Neural progenitor cell (in vitro differentiated cells): ENCODE measurements at regions not wholly inside any gene's neighbourhood (a gene's known extent, or its start where the extent isn't known, plus 50 kb on each side); places are given as distances from the start of the nearest gene placed in this dataset.

Experiments
- DNase-seq: peaks from one replicate; pipeline ENCODE4 v3.0.0-alpha.2; 2016; ENCODE audit warnings: low spot score
- H2AFZ ChIP-seq: fragments of 200-600 bp; sonication (generic); replicated peaks from 2 replicates; pipeline ENCODE4 v1.6.1; 2016; ENCODE audit warnings: antibody characterized with exemption
- H3F3A ChIP-seq: fragments of 200-600 bp; sonication (generic); 2 replicates; pipeline ENCODE4 v1.6.1; 2016; ENCODE audit warnings: antibody characterized with exemption, low read depth
- H3K27ac ChIP-seq: fragments of 200-600 bp; sonication (generic); 2 replicates; pipeline ENCODE4 v1.5.1; 2016; ENCODE audit warnings: mild to moderate bottlenecking
- H3K27me3 ChIP-seq: fragments of 200-600 bp; sonication (generic); 2 replicates; pipeline ENCODE4 v1.6.1; 2016; ENCODE audit warnings: mild to moderate bottlenecking, moderate library complexity
- H3K36me3 ChIP-seq: fragments of 200-600 bp; sonication (generic); 2 replicates; pipeline ENCODE4 v1.5.1; 2016
- H3K4me1 ChIP-seq: fragments of 200-600 bp; sonication (generic); 2 replicates; pipeline ENCODE4 v1.6.1; 2016; ENCODE audit warnings: mixed run types
- H3K4me2 ChIP-seq: fragments of 200-600 bp; sonication (generic); 2 replicates; pipeline ENCODE4 v1.6.1; 2016
- H3K4me3 ChIP-seq: fragments of 200-600 bp; sonication (generic); 2 replicates; pipeline ENCODE4 v1.5.1; 2016
- H3K79me2 ChIP-seq: fragments of 200-600 bp; sonication (generic); 2 replicates; pipeline ENCODE4 v1.6.1; 2016; ENCODE audit warnings: low read depth
- H3K9ac ChIP-seq: fragments of 200-600 bp; sonication (generic); 2 replicates; pipeline ENCODE4 v1.6.1; 2016
- H3K9me3 ChIP-seq: fragments of 200-600 bp; sonication (generic); 2 replicates; pipeline ENCODE4 v1.5.1; 2016; ENCODE audit warnings: low read depth
- H4K20me1 ChIP-seq: fragments of 200-600 bp; sonication (generic); 2 replicates; pipeline ENCODE4 v1.6.1; 2016; ENCODE audit warnings: low read depth
- H3K27ac Mint-ChIP-seq: 3 replicates; pipeline ENCODE4 v1.8.0; 2021; ENCODE audit warnings: mixed read lengths
- H3K27me3 Mint-ChIP-seq: 2 replicates; pipeline ENCODE4 v1.8.0; 2022; ENCODE audit warnings: low read depth, mild to moderate bottlenecking, inconsistent platforms, moderate library complexity, mixed read lengths; ENCODE audit not compliant: insufficient read depth
- H3K36me3 Mint-ChIP-seq: 3 replicates; pipeline ENCODE4 v1.8.0; 2021; ENCODE audit warnings: mixed read lengths
- H3K4me1 Mint-ChIP-seq: 3 replicates; pipeline ENCODE4 v1.8.0; 2021; ENCODE audit warnings: mixed read lengths
- H3K4me3 Mint-ChIP-seq: 3 replicates; pipeline ENCODE4 v1.8.0; 2021; ENCODE audit warnings: mild to moderate bottlenecking, moderate library complexity, mixed read lengths
- H3K9me3 Mint-ChIP-seq: 3 replicates; pipeline ENCODE4 v1.8.0; 2020; ENCODE audit warnings: mixed read lengths
- CTCF ChIP-seq: fragments of 200-600 bp; sonication (generic); IDR thresholded peaks from 2 replicates; pipeline ENCODE4 v1.5.1; 2017; ENCODE audit warnings: antibody characterized with exemption, mild to moderate bottlenecking
- EZH2 ChIP-seq: fragments of 200-600 bp; sonication (generic); IDR thresholded peaks from 2 replicates; pipeline ENCODE4 v1.6.1; 2017; ENCODE audit warnings: antibody characterized with exemption, mild to moderate bottlenecking, moderate library complexity
- EZH2phosphoT487 ChIP-seq: fragments of 200-600 bp; sonication (generic); IDR thresholded peaks from 2 replicates; pipeline ENCODE4 v1.6.1; 2017; ENCODE audit warnings: antibody characterized with exemption

- H3K9ac ChIP-seq, result no peak overlapping the region
- DNase-seq, result peak; percentile 37
These were observed 521.0 kb upstream of the ATP2B1 start for GRCh38 chr12:90229407-90230170.

DNA sequence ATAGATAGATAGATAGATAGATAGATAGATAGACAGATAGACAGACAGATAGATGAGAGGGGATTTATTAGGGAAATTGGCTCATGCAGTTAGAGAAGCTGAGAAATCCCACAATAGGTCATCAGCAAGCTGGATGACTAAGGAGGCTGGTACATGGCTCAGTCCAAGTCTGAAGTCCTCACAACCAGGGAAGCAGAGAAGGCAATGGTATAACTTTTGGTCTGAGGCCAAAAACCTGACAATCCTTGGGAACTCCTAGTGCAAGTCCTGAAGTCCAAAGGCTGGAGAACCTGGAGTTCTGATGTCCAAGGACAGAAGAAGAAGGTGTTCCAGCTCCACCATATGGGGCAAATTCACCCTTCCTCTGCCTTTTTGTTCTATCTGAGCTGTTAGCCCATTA, 517.6 kb upstream of the ATP2B1 start:
- Mint-ChIP-seq H3K9me3 (no peaks in the 10 kb centered on the region), H3K4me1 (peaks cover 9% of the 10 kb centered on the region), H3K27me3 (no peaks in the 10 kb centered on the region), H3K27ac (no peak overlapping the region), H3K4me3 (no peak overlapping the region), H3K36me3 (no peaks in the 10 kb centered on the region)
- Histone ChIP-seq H3K36me3 (no peaks in the 10 kb centered on the region), H2AFZ (no peak overlapping the region), H3K4me1 (peaks cover 10% of the 10 kb centered on the region), H3K9ac (no peak overlapping the region), H3K27ac (no peak overlapping the region), H3F3A (peaks cover 9% of the 10 kb centered on the region), H3K79me2 (no peaks in the 10 kb centered on the region), H3K4me3 (no peak overlapping the region), H3K4me2 (no peak overlapping the region), H3K27me3 (no peaks in the 10 kb centered on the region), H3K9me3 (no peaks in the 10 kb centered on the region), H4K20me1 (no peaks in the 10 kb centered on the region)
- DNase-seq, result no peak
- TF ChIP-seq CTCF, result no peak
- TF ChIP-seq EZH2phosphoT487, result no peak
- no peak for TF ChIP-seq EZH2

More at GRCh38 chr12:90229407-90230170, 521.0 kb upstream of the ATP2B1 start:
- H3F3A ChIP-seq, result no peaks in the 10 kb centered on the region
- Mint-ChIP-seq H3K4me1 (peaks cover 9% of the 10 kb centered on the region), H3K9me3 (no peaks in the 10 kb centered on the region), H3K36me3 (no peaks in the 10 kb centered on the region), H3K27me3 (no peaks in the 10 kb centered on the region), H3K4me3 (no peak overlapping the region), H3K27ac (no peak overlapping the region)
- H3K27me3 ChIP-seq, result no peaks in the 10 kb centered on the region
- no peaks in the 10 kb centered on the region for H4K20me1 ChIP-seq
- no peaks in the 10 kb centered on the region for H3K79me2 ChIP-seq
- H3K4me3 ChIP-seq, result no peak overlapping the region
- peak overlapping the region; percentile 78 for H2AFZ ChIP-seq
- no peaks in the 10 kb centered on the region for H3K9me3 ChIP-seq
- H3K4me2 ChIP-seq, result no peak overlapping the region
- no peak overlapping the region for H3K27ac ChIP-seq
- H3K36me3 ChIP-seq, result no peaks in the 10 kb centered on the region
- H3K4me1 ChIP-seq, result peaks cover 10% of the 10 kb centered on the region
- no peak for TF ChIP-seq EZH2
- TF ChIP-seq CTCF, result no peak
- TF ChIP-seq EZH2phosphoT487, result no peak

DNA sequence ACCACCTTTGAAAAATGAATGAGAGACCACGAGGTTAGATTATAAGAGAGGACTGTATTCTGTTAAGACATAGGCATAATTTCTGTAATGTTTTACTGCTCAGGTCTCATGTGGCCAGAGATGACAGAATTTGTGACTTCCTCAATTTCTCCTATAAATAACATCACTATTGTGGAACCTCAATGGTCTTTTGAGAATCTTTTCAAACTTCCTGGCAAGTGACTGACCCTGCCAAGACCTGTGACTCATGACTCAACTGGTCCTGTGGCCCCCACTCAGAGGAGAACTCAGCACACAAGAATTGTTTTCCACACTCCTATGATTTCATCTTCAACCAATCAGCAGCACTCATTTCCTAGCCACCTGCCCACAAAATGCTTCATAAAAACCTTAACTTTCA, 508.2 kb upstream of the ATP2B1 start:
- no peak overlapping the region for H3K27ac Mint-ChIP-seq
- Histone ChIP-seq H3K27me3 (no peaks in the 10 kb centered on the region), H3K4me3 (no peak overlapping the region), H3K4me1 (no peaks in the 10 kb centered on the region), H3K36me3 (no peaks in the 10 kb centered on the region), H3K9me3 (no peaks in the 10 kb centered on the region), H2AFZ (no peak overlapping the region), H3K4me2 (no peak overlapping the region), H3F3A (no peaks in the 10 kb centered on the region), H3K79me2 (no peaks in the 10 kb centered on the region), H4K20me1 (no peaks in the 10 kb centered on the region), H3K27ac (no peak overlapping the region), H3K9ac (no peak overlapping the region)
- no peak for TF ChIP-seq CTCF
- no peak for TF ChIP-seq EZH2
- no peaks in the 10 kb centered on the region for H3K36me3 Mint-ChIP-seq
- H3K27me3 Mint-ChIP-seq, result no peaks in the 10 kb centered on the region
- no peak overlapping the region for H3K4me3 Mint-ChIP-seq
- no peaks in the 10 kb centered on the region for H3K9me3 Mint-ChIP-seq
- DNase-seq, result no peak
- H3K4me1 Mint-ChIP-seq, result no peaks in the 10 kb centered on the region
